GM04504 (cell line): ENCODE measurements at regions not wholly inside any gene's neighbourhood (a gene's known extent, or its start where the extent isn't known, plus 50 kb on each side); places are given as distances from the start of the nearest gene placed in this dataset.
"Not testable (repeated sequence)": the region's sequence is repeated elsewhere in the genome, so short reads cannot be mapped to it uniquely, and the experiment has no call there.

Source experiments
- DNase-seq: peaks from one replicate; pipeline ENCODE4 v3.0.0-alpha.2; 2012; ENCODE audit warnings: low read depth

GRCh38 chr4:64727960-64728359 lies 318.7 kb upstream of the TECRL start:
- DNase-seq: no peak

DNA sequence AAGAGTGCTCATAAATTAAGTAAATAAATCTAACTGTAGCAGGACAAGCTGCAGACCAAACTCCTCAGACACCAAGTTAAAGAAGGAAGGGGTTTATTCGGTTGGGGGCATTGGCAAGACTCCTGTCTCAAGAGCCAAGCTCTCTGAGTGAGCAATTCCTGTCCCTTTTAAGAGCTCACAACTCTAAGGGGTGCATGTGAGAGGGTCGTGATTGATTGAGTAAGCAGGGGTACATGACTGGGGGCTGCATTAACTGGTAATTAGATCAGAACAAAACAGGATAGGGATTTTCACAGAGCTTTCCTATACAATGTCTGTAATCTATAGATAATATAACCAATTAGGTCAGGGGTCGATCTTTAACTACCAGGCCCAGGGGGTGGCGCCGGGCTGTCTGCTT lies 318.1 kb upstream of the TECRL start:
- not testable (repeated sequence) for DNase-seq

DNA sequence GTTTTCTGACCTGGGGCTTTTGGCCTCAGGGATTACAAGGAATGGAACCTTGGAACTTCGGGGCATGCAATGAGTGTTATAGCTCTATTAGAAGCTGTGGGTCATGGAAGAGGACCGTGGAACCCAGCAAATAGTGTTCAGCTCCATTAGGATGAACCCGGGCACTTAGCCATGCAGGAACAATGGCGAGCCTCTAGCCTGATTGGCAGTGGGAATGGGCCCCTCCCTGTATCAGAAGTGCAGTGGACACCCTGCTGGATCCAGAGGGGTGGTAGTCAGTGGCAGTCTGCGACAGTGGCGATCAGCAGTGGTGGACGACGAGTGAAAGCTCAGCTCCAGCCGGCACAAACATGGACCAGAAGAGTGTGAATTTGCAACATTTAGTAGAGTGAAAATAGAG lies 315.4 kb upstream of the TECRL start:
- no peak for DNase-seq

DNA sequence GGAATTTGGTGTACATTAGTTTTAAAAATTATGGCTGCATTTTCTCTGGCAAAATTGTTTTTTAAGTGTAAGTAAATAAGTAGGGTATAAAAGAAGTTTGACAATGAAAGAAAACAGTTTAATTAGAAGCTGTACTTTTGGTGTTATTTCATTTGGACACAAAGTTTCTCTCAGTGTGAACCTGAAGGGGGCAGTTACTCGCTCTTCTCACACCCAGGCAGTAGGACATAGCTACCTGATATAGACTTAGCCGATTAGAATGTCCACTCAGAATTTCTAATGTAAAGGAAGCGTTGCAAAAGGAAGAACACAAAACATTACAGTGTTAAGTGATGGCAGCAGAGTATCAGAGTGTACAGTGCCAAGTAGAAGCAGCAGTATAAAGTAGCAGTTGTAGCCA lies 311.9 kb upstream of the TECRL start:
- no peak for DNase-seq

DNA sequence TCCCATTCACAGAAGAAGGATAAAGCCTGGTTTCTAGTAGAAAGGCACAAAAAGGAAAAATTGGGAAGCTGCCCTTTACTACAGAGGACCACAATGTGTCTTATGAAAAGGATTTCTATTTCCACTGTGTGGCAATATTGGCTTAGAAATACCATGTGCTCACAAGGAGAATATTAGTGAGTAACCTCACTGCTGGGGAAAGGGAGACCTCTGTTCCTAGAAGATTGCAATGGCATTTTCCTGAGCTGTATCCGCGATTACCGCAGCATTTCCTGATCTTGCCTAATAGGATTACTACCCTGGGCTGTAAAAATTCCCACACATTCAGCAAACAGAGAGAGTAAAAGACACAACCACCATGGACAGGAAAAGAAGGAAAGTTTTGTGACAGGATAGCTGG lies 308.8 kb upstream of the TECRL start:
- no peak for DNase-seq

DNA sequence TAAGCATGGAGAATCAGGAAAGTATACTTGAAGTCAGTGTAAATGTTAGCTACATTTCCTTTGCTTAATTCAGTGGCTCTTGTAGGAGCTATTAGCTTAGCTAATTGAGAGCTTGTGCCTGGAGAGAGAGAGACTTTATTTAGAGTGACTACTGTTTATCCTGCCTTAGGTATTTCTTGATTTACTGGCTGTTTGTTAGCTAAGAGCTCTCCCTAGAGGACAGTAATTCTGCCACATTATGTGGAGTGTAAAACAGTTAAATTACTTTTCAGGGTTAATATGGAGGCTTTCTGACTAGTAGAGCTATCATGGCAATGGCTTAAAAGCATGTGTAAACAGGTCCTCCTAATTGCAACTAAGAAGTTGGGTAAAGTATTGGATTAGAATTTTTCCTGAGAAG lies 306.5 kb upstream of the TECRL start:
- no peak for DNase-seq

- DNase-seq: peak; percentile 3
These were observed 304.1 kb upstream of the TECRL start for GRCh38 chr4:64713256-64713840.

DNA sequence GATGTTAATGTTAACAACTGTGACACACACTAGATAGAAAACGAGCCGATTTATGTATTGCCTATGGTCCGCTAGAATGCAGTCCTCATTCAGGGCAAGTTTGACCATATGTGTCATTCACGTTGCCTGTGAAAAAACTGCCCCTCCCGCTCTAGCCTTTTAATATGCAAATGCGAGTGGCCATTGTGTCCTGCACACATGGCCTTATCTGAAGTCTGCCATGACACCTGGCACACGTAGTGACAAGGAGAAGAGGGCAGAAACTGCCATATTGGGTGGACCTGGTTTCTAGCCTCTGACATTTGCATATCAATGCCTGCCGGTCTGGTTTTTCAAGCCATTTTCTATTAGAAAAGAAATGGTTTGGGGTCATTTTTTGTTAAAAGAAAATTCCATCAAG lies 303.3 kb upstream of the TECRL start:
- no peak for DNase-seq

- DNase-seq: no peak
These were observed 296.7 kb upstream of the TECRL start for GRCh38 chr4:64705989-64706388.

- DNase-seq: no peak
These were observed 288.9 kb upstream of the TECRL start for GRCh38 chr4:64698171-64698570.

GRCh38 chr4:64682946-64683345 lies 273.7 kb upstream of the TECRL start:
- no peak for DNase-seq

- DNase-seq: no peak
These were observed 273.2 kb upstream of the TECRL start for GRCh38 chr4:64682481-64682880.

DNA sequence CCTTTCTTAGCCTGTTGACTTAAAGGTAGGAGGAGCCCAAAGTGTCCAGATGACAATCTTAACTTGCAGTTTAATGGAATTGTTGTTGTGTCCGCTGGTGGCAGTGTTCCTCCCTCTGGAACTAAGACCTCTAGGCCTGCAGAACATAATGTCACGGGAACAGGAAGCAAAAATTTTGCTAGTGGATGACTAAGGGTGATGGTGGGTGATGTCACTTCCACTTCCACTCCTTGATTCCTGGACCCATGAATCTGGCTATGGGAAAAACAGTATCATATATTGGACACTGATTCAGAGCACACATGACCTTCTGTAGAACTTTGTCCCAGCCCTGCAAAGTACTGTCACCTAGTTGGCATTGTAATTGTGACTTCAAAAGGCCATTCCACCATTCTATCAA lies 263.9 kb upstream of the TECRL start:
- not testable (repeated sequence) for DNase-seq

DNA sequence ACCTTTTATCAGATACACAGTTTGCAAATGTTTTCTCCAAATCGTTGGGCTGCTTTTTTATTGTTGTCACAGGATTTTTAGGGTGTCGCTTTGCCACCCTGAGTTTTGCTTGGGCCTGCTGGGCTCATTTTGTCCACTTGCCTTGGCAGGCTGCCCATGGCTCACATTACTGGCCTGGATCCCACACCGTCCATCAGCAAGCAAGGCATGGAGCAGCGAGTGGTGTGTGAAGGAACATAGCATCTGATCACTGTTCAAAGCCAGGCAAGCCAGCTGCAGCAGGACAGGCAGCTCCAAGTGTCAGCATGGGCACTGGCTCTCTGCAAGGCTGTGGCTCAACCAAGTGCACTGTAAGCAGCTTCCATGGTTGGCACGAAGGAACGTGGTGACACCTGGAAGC lies 261.4 kb upstream of the TECRL start:
- DNase-seq: no peak

GRCh38 chr4:64643841-64644240 lies 234.6 kb upstream of the TECRL start:
- no peak for DNase-seq

GRCh38 chr4:64642936-64643335 lies 233.7 kb upstream of the TECRL start:
- DNase-seq: no peak

DNA sequence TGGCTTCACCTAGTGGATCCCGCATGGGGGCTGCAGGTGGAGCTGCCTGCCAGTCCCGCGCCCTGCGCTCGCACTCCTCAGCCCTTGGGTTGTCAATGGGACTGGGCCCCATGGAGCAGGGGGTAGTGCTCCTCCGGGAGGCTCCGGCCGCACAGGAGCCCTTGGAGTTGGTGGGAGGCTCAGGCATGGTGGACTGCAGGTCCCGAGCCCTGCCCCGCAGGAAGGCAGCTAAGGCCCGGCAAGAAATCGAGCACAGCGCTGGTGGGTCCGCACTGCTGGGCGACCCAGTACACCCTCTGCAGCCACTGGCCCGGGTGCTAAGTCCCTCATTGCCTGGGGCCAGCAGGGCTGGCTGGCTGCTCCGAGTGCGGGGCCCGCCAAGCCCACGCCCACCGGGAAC lies 231.2 kb upstream of the TECRL start:
- not testable (repeated sequence) for DNase-seq

GRCh38 chr4:64625438-64625837 lies 216.2 kb upstream of the TECRL start:
- DNase-seq: no peak

DNA sequence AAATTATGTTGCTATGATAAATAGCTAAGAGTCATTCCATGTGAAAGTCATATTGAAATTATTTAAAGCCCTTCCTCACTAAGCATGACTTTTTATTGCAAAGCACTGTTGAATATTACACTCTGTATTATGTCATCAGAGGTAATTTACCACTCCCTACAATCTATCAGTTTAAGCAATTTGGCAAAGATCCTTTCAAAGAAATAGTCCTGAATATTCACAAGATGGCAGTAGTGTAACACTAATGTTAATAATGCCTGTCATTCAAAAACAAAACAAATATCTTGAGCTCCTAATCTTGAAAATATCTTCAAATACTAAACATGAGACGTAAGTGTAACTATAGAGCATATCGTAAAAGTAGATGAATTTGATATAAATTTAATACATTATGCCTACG lies 208.6 kb upstream of the TECRL start:
- no peak for DNase-seq

- no peak for DNase-seq
These were observed 205.0 kb upstream of the TECRL start for GRCh38 chr4:64614276-64614675.

- DNase-seq: no peak
These were observed 203.8 kb upstream of the TECRL start for GRCh38 chr4:64613046-64613445.

DNA sequence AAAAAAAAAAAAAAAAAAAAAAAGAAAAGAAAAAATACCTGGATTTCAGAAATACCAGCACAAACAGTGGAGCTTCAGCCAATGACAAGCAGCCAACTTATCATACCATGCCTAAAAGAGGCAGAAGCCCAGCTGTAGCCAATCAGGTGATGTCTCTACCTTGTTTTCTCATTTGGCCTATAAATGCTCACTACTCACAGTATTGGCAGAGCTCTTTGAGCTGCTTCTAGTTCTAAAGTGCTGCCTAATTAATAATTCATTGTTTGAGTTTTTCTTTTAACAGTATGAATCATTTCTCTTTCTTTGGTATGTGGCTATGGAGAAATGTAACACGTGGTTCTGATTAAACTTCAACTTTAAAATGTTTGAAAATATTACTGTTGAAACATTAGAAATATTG lies 188.8 kb upstream of the TECRL start:
- no peak for DNase-seq

- DNase-seq: no peak
These were observed 185.5 kb upstream of the TECRL start for GRCh38 chr4:64594723-64595122.

- DNase-seq: no peak
These were observed 179.3 kb upstream of the TECRL start for GRCh38 chr4:64588507-64588906.
